ENCODE measurements at regions not wholly inside any gene's neighbourhood (a gene's known extent, or its start where the extent isn't known, plus 50 kb on each side); places are given as distances from the start of the nearest gene placed in this dataset.
"Not testable (repeated sequence)": the region's sequence is repeated elsewhere in the genome, so short reads cannot be mapped to it uniquely, and the experiment has no call there.

- H3K36me3 ChIP-seq; H3K27ac ChIP-seq; H3K9me3 ChIP-seq; DNase-seq; intact Hi-C loops (cut with DNase I; ENCODE audit: low total_unique reads); H3K4me3 ChIP-seq; H3K27me3 ChIP-seq; H3K4me1 ChIP-seq: not testable (repeated sequence)
- 25 to 60% (median 48%) methylated on average over 1 to 2 of the region's 2 CpGs for WGBS, 5 donors
These were observed 177.7 kb downstream of the OR4F29 start for GRCh38 chr1:273772-274171.

- H3K27me3 ChIP-seq; H3K4me3 ChIP-seq; intact Hi-C loops (cut with DNase I; ENCODE audit: low total_unique reads); H3K27ac ChIP-seq; H3K36me3 ChIP-seq; H3K4me1 ChIP-seq; H3K9me3 ChIP-seq: not testable (repeated sequence)
- 0 to 25% (median 8%) methylated on average over 4 to 5 of the region's 5 CpGs for WGBS, 5 donors
- DNase-seq: peak in 1 of 2 donors; percentile 77
- TF ChIP-seq POLR2AphosphoS5 (IDR thresholded peaks at IDR 0.05) (peak in 1 of 3 donors; percentile 20), CTCF (IDR thresholded peaks at IDR 0.05) (peak in 5 of 7 experiments; percentile 16 to 54 (median 33))
These were observed 183.7 kb downstream of the OR4F29 start for GRCh38 chr1:267815-268214.
